HEK293 (cell line): ENCODE measurements at regions not wholly inside any gene's neighbourhood (a gene's known extent, or its start where the extent isn't known, plus 50 kb on each side); places are given as distances from the start of the nearest gene placed in this dataset.
A peak's percentile ranks its signal among the peaks of the same experiment; 100 is the strongest.

Experiments
- CTCF ChIA-PET: fragments of 350-600 bp; formaldehyde crosslinking; extraction: SDS; loops from one replicate; lab custom pipeline; 2021; ENCODE audit warnings: antibody characterized with exemption; lab: Yijun Ruan, JAX
- POLR2A ChIA-PET: fragments of 300-600 bp; formaldehyde crosslinking; extraction: SDS; loops from one replicate; lab custom pipeline; 2020; ENCODE audit warnings: antibody characterized with exemption, inconsistent platforms; lab: Yijun Ruan, JAX
- H3K27ac ChIP-seq: fragments of 200-500 bp; sonication (Bioruptor generic); 2 replicates; pipeline ENCODE4 v1.5.1; 2014; ENCODE audit warnings: low read depth, low read length, control low read depth, inconsistent platforms; ENCODE audit errors: extremely low read depth
- H3K36me3 ChIP-seq, 2 experiments: fragments of 200-500 bp in 1 of 2; sonication (Bioruptor generic) in 1 of 2; 1 replicate in 1 of 2; 2 replicates in 1 of 2; pipeline ENCODE4 v1.5.1; 2014 to 2017; ENCODE audit warnings: inconsistent platforms in 2 of 2, low read length in 2 of 2; ENCODE audit not compliant: control insufficient read depth in 2 of 2, insufficient read depth in 1 of 2
- H3K4me1 ChIP-seq: fragments of 200-500 bp; sonication (Bioruptor generic); 2 replicates; pipeline ENCODE4 v1.5.1; 2014; ENCODE audit warnings: mild to moderate bottlenecking, low read length, inconsistent platforms; ENCODE audit not compliant: control insufficient read depth, insufficient read depth
- H3K4me3 ChIP-seq: 2 replicates; pipeline ENCODE4 v1.5.1; 2011; ENCODE audit warnings: low read depth, mild to moderate bottlenecking, control low read depth, low read length, moderate library complexity
- H3K9me3 ChIP-seq: fragments of 200-500 bp; sonication (Bioruptor generic); 2 replicates; pipeline ENCODE4 v1.5.1; 2014; ENCODE audit warnings: low read depth, low read length, inconsistent platforms; ENCODE audit not compliant: control insufficient read depth, insufficient read depth
- GLIS1 ChIP-seq: fragments of 450-650 bp; formaldehyde crosslinking; IDR thresholded peaks from 2 replicates; pipeline ENCODE4 v1.5.1; 2016; ENCODE audit warnings: missing biosample characterization, missing genetic modification characterization
- KLF1 ChIP-seq: fragments of 450-650 bp; formaldehyde crosslinking; IDR thresholded peaks from 2 replicates; pipeline ENCODE4 v1.5.1; 2016; ENCODE audit warnings: missing biosample characterization, missing genetic modification characterization
- KLF16 ChIP-seq: fragments of 450-650 bp; formaldehyde crosslinking; IDR thresholded peaks from 2 replicates; pipeline ENCODE4 v1.5.1; 2017; ENCODE audit warnings: missing biosample characterization, missing genetic modification characterization
- KLF9 ChIP-seq: fragments of 450-650 bp; formaldehyde crosslinking; IDR thresholded peaks from 2 replicates; pipeline ENCODE4 v1.5.1; 2016; ENCODE audit warnings: missing biosample characterization, missing genetic modification characterization, low read depth
- SP2 ChIP-seq: fragments of 450-650 bp; formaldehyde crosslinking; IDR thresholded peaks from 2 replicates; pipeline ENCODE4 v1.5.1; 2016; ENCODE audit warnings: missing biosample characterization, missing genetic modification characterization
- ZNF10 ChIP-seq: fragments of 450-650 bp; formaldehyde crosslinking; IDR thresholded peaks from 2 replicates; pipeline ENCODE4 v1.5.1; 2017; ENCODE audit warnings: missing biosample characterization, missing genetic modification characterization
- ZNF140 ChIP-seq: fragments of 450-650 bp; formaldehyde crosslinking; IDR thresholded peaks from 2 replicates; pipeline ENCODE4 v1.5.1; 2016; ENCODE audit warnings: missing biosample characterization, missing genetic modification characterization
- ZNF16 ChIP-seq: fragments of 450-650 bp; formaldehyde crosslinking; IDR thresholded peaks from 2 replicates; pipeline ENCODE4 v1.5.1; 2016; ENCODE audit warnings: low read depth, missing biosample characterization, missing genetic modification characterization
- ZNF302 ChIP-seq: fragments of 450-650 bp; formaldehyde crosslinking; IDR thresholded peaks from 2 replicates; pipeline ENCODE4 v1.5.1; 2016; ENCODE audit warnings: missing biosample characterization, missing genetic modification characterization, low read depth
- ZNF341 ChIP-seq: fragments of 450-650 bp; formaldehyde crosslinking; IDR thresholded peaks from 2 replicates; pipeline ENCODE4; 2016; ENCODE audit warnings: low read depth, missing biosample characterization, missing genetic modification characterization
- ZNF366 ChIP-seq: fragments of 450-650 bp; formaldehyde crosslinking; conservative IDR thresholded peaks from 2 replicates; pipeline ENCODE4 v1.5.1; 2016; ENCODE audit warnings: missing biosample characterization, missing genetic modification characterization
- ZNF391 ChIP-seq: fragments of 450-650 bp; formaldehyde crosslinking; IDR thresholded peaks from 2 replicates; pipeline ENCODE4 v1.5.1; 2016; ENCODE audit warnings: low read depth, missing biosample characterization, missing genetic modification characterization, borderline replicate concordance
- ZNF394 ChIP-seq: fragments of 450-650 bp; formaldehyde crosslinking; IDR thresholded peaks from 2 replicates; pipeline ENCODE4 v1.5.1; 2016; ENCODE audit warnings: missing biosample characterization, missing genetic modification characterization, mild to moderate bottlenecking, moderate library complexity, borderline replicate concordance
- ZNF433 ChIP-seq: fragments of 450-650 bp; formaldehyde crosslinking; IDR thresholded peaks from 2 replicates; pipeline ENCODE4 v1.5.1; 2016; ENCODE audit warnings: missing biosample characterization, missing genetic modification characterization, low read depth
- ZNF514 ChIP-seq: fragments of 450-650 bp; formaldehyde crosslinking; IDR thresholded peaks from 2 replicates; pipeline ENCODE4 v1.5.1; 2016; ENCODE audit warnings: missing biosample characterization, missing genetic modification characterization
- ZNF530 ChIP-seq: fragments of 450-650 bp; formaldehyde crosslinking; IDR thresholded peaks from 2 replicates; pipeline ENCODE4 v1.5.1; 2016; ENCODE audit warnings: low read depth, missing biosample characterization, missing genetic modification characterization
- ZNF624 ChIP-seq: fragments of 450-650 bp; formaldehyde crosslinking; IDR thresholded peaks from 2 replicates; pipeline ENCODE4 v1.5.1; 2017; ENCODE audit warnings: missing biosample characterization, missing genetic modification characterization
- ZNF629 ChIP-seq: fragments of 450-650 bp; formaldehyde crosslinking; IDR thresholded peaks from 2 replicates; pipeline ENCODE4 v1.5.1; 2017; ENCODE audit warnings: missing biosample characterization, missing genetic modification characterization
- ZNF747 ChIP-seq: fragments of 450-650 bp; formaldehyde crosslinking; IDR thresholded peaks from 2 replicates; pipeline ENCODE4 v1.5.1; 2016; ENCODE audit warnings: missing biosample characterization, missing genetic modification characterization
- ZXDB ChIP-seq: fragments of 450-650 bp; formaldehyde crosslinking; IDR thresholded peaks from 2 replicates; pipeline ENCODE4 v1.5.1; 2016; ENCODE audit warnings: missing biosample characterization, missing genetic modification characterization
- TF ChIP-seq, protein P1 (sequence below): fragments of 450-650 bp; formaldehyde crosslinking; IDR thresholded peaks from 2 replicates; pipeline ENCODE4 v1.5.1; 2016; ENCODE audit warnings: missing biosample characterization, missing genetic modification characterization
- TF ChIP-seq, protein P2 (sequence below): fragments of 450-650 bp; formaldehyde crosslinking; IDR thresholded peaks from 2 replicates; pipeline ENCODE4 v1.5.1; 2016; ENCODE audit warnings: missing biosample characterization, missing genetic modification characterization
- TF ChIP-seq, protein P3 (sequence below): sonication (generic); formaldehyde crosslinking; IDR thresholded peaks from 2 replicates; pipeline ENCODE4 v1.8.1; 2022; ENCODE audit warnings: mild to moderate bottlenecking, moderate library complexity, missing genetic modification reagents

DNA sequence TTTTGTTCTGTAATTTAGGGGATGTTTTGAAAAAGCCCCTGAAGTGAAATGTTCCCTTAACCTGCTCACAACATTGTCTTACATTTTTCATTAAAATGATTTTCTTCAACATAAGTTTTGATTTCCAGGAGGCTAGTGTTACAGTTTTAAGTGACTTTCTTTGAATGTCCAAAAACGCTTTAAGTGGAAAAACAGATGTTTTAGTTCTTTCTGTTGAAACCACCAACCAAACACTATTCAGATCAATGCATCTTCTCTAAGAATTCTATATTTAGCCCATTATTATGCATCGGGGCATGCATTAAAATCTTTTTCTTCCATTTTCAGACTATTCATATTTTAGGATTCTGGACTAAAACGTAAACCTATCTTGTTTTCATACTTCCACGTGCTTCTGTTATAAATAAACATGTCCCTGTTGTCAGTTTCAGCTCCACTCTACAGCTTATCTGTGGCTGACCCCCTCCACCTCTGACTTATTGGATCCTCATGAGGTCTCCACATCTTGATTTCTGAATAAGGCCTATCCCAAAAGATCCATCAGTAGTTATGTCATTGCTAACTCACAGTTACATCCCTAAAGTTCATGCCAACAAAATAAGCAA, 882.3 kb upstream of the SEMA6A start:
- CTCF ChIA-PET: interaction anchor here (0.7 kb wide), 1 partner anchor 17 kb away, joined by 3 read pairs; no protein-coding TSS in a partner anchor
- no peak overlapping the region for H3K27ac ChIP-seq
- POLR2A ChIA-PET: no interaction called here
- no peak overlapping the region for H3K4me3 ChIP-seq
- TF ChIP-seq KLF1 (tag by site-specific recombination): no peak
- no peak for TF ChIP-seq ZNF302 (tag by site-specific recombination)
- no peak for TF ChIP-seq GLIS1 (tag by site-specific recombination)
- no peak for TF ChIP-seq ZNF433 (tag by site-specific recombination)
- no peak for TF ChIP-seq ZNF10 (tag by site-specific recombination)
- TF ChIP-seq ZNF366 (tag by site-specific recombination): no peak
- TF ChIP-seq ZNF140 (tag by site-specific recombination): no peak
- TF ChIP-seq ZXDB: no peak
- TF ChIP-seq KLF16 (tag by site-specific recombination): no peak
- TF ChIP-seq KLF9 (tag by site-specific recombination): no peak
- no peak for TF ChIP-seq ZNF530 (tag by site-specific recombination)
- TF ChIP-seq SP2: no peak
- no peaks in the 10 kb centered on the region for H3K4me1 ChIP-seq
- H3K9me3 ChIP-seq: no peaks in the 10 kb centered on the region
- H3K36me3 ChIP-seq: no peaks in the 10 kb centered on the region

DNA sequence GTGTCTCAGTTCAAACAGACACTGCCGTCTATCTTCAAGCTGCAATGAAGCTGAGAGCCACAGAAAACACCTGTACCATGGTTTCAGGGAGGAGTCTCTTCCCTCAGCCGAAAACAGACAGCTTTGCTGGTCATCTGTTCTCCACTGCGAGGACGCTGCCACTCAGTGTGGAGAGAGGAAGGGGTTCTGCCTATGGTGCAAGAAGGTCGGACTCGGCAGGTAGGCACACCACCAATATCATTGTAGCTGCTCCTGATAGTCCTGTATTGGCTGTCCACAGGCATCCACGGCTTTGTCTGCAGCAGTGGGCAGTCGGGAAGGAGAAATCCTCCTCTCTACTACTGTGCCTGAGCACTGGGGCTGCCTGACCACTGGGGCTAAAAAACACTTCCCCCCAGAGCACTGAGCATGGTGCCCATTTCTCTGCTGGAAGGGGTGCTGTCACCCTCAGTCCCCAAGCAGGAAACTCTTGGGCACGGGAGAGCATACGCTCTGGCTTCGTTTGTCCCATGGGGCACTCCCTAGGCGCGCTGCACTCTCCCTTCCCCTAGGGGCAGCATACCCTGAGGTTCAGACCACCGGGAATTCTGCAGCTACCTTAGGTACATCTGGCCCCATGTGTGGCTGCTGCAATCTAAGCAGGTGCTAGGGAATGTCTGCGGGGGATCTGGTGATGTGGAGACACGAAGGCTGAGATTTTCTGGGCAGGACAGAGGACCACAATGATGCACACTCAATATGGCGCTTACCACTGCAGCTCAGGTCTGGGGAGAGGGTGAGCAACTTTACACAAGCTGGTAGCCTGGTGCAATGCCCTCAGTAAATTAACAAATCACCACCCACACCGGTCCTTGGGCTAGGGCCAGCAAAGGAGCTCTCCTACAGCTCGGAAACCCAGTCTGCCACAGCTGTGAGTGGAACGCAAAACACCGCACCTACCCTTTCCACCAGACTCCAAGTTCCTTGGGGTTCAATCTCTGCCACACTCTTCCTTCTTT, 880.9 kb upstream of the SEMA6A start:
- no peak overlapping the region for H3K4me3 ChIP-seq
- CTCF ChIA-PET: interaction anchor here (0.5 to 2.2 kb wide), 40 partner anchors 9 to 1336 kb away, joined by 3 to 12 read pairs (median 4); no protein-coding TSS in a partner anchor
- POLR2A ChIA-PET: no interaction called here
- TF ChIP-seq, protein P1, sequence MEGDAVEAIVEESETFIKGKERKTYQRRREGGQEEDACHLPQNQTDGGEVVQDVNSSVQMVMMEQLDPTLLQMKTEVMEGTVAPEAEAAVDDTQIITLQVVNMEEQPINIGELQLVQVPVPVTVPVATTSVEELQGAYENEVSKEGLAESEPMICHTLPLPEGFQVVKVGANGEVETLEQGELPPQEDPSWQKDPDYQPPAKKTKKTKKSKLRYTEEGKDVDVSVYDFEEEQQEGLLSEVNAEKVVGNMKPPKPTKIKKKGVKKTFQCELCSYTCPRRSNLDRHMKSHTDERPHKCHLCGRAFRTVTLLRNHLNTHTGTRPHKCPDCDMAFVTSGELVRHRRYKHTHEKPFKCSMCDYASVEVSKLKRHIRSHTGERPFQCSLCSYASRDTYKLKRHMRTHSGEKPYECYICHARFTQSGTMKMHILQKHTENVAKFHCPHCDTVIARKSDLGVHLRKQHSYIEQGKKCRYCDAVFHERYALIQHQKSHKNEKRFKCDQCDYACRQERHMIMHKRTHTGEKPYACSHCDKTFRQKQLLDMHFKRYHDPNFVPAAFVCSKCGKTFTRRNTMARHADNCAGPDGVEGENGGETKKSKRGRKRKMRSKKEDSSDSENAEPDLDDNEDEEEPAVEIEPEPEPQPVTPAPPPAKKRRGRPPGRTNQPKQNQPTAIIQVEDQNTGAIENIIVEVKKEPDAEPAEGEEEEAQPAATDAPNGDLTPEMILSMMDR (tag by site-specific recombination): peak; percentile 39; the same call in 1 of the 2 replicates
- no peak for TF ChIP-seq ZNF747 (tag by site-specific recombination)
- H3K9me3 ChIP-seq: no peaks in the 10 kb centered on the region
- no peak overlapping the region for H3K27ac ChIP-seq
- H3K4me1 ChIP-seq: no peaks in the 10 kb centered on the region
- no peaks in the 10 kb centered on the region for H3K36me3 ChIP-seq

DNA sequence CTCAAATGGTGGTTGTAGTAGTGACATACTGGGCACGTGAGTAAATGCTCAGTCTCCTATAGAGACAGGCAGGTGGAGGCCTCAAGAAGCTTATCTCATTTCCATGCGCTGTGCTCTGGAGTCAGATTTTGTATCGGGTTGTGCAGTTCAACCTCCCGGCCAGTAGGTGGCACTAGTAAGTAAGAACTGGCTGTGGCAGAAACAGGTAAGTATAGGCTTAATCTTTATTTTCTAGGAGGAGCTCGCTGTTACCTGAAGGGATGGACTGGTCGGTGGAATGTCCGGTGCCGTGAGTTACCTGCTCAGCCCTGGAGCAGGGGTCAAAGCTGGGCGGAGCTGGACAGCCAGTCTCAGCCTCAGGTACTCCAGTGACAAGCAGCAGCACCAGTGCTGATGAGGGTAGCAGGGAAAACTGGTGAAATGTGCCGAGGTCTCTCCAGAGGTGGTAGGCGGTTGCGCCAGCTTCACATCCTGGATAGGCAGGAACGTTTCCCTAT, 880.1 kb upstream of the SEMA6A start:
- Histone ChIP-seq H3K4me3 (peak overlapping the region; percentile 21), H3K9me3 (no peaks in the 10 kb centered on the region), H3K27ac (no peak overlapping the region), H3K4me1 (no peaks in the 10 kb centered on the region), H3K36me3 (no peaks in the 10 kb centered on the region)
- POLR2A ChIA-PET: no interaction called here
- CTCF ChIA-PET: interaction anchor here (0.5 to 2.2 kb wide), 45 partner anchors 10 to 1565 kb away, joined by 3 to 12 read pairs (median 4); no protein-coding TSS in a partner anchor
- TF ChIP-seq, protein P1 (tag by site-specific recombination): peak; percentile 75; the same call in 1 of the 2 replicates
- TF ChIP-seq ZNF514: no peak
- TF ChIP-seq ZNF624 (tag by site-specific recombination): no peak
- TF ChIP-seq ZNF394 (tag by site-specific recombination): peak; percentile 65; the same call in 1 of the 2 replicates
- no peak for TF ChIP-seq ZNF16 (tag by site-specific recombination)
- TF ChIP-seq ZNF391 (tag by site-specific recombination): no peak
- TF ChIP-seq, protein P2, sequence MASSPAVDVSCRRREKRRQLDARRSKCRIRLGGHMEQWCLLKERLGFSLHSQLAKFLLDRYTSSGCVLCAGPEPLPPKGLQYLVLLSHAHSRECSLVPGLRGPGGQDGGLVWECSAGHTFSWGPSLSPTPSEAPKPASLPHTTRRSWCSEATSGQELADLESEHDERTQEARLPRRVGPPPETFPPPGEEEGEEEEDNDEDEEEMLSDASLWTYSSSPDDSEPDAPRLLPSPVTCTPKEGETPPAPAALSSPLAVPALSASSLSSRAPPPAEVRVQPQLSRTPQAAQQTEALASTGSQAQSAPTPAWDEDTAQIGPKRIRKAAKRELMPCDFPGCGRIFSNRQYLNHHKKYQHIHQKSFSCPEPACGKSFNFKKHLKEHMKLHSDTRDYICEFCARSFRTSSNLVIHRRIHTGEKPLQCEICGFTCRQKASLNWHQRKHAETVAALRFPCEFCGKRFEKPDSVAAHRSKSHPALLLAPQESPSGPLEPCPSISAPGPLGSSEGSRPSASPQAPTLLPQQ (tag by site-specific recombination): no peak
- no peak for TF ChIP-seq ZNF629 (tag by site-specific recombination)
- peak; percentile 84 for TF ChIP-seq ZNF341 (tag by site-specific recombination)
- TF ChIP-seq, protein P3, sequence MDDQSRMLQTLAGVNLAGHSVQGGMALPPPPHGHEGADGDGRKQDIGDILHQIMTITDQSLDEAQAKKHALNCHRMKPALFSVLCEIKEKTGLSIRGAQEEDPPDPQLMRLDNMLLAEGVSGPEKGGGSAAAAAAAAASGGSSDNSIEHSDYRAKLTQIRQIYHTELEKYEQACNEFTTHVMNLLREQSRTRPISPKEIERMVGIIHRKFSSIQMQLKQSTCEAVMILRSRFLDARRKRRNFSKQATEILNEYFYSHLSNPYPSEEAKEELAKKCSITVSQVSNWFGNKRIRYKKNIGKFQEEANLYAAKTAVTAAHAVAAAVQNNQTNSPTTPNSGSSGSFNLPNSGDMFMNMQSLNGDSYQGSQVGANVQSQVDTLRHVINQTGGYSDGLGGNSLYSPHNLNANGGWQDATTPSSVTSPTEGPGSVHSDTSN (CRISPR knock-in tag): no peak
